Coronary artery (tissue), 2 donors: ENCODE measurements at regions not wholly inside any gene's neighbourhood (a gene's known extent, or its start where the extent isn't known, plus 50 kb on each side); places are given as distances from the start of the nearest gene placed in this dataset.

Experiments used
- DNase-seq: peaks from one replicate; pipeline ENCODE4 v3.0.0-alpha.2; 2017; ENCODE audit warnings: low spot score
- H3K27ac ChIP-seq, 2 donors: fragments of 200-600 bp; sonication (generic); one replicate each; pipeline ENCODE4 v1.5.1; 2016 to 2019
- H3K4me3 ChIP-seq: fragments of 200-600 bp; sonication (generic); 2 replicates; pipeline ENCODE4 v1.5.1; 2016; ENCODE audit warnings: mild to moderate bottlenecking, moderate library complexity
- TF ChIP-seq, protein P1 (sequence below): fragments of 200-600 bp; sonication (generic); IDR thresholded peaks from one replicate; pipeline ENCODE4 v1.5.1; 2019; ENCODE audit warnings: antibody characterized with exemption

DNA sequence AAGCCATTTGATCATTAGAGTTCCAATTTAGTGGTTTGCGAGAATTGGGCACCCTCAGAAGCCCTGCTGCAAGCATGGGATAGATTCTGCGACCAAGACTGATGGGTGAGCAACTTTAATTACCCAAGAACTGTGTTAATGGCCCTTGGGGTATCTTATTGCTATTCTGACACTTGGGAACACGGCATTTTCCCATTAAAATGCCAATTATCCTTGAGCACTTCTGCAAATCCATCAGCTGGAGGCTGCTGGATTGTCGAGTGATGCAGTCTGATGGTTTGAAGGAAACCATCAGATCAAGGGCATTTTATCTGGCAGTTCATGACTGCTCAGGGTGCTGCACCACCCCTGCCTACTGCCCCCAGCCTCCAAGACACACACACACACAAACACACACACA, 183.6 kb upstream of the PROK2 start:
- no peak overlapping the region for H3K4me3 ChIP-seq
- H3K27ac ChIP-seq: no peak overlapping the region
- TF ChIP-seq, protein P1, sequence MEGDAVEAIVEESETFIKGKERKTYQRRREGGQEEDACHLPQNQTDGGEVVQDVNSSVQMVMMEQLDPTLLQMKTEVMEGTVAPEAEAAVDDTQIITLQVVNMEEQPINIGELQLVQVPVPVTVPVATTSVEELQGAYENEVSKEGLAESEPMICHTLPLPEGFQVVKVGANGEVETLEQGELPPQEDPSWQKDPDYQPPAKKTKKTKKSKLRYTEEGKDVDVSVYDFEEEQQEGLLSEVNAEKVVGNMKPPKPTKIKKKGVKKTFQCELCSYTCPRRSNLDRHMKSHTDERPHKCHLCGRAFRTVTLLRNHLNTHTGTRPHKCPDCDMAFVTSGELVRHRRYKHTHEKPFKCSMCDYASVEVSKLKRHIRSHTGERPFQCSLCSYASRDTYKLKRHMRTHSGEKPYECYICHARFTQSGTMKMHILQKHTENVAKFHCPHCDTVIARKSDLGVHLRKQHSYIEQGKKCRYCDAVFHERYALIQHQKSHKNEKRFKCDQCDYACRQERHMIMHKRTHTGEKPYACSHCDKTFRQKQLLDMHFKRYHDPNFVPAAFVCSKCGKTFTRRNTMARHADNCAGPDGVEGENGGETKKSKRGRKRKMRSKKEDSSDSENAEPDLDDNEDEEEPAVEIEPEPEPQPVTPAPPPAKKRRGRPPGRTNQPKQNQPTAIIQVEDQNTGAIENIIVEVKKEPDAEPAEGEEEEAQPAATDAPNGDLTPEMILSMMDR: no peak
- no peak for DNase-seq

DNA sequence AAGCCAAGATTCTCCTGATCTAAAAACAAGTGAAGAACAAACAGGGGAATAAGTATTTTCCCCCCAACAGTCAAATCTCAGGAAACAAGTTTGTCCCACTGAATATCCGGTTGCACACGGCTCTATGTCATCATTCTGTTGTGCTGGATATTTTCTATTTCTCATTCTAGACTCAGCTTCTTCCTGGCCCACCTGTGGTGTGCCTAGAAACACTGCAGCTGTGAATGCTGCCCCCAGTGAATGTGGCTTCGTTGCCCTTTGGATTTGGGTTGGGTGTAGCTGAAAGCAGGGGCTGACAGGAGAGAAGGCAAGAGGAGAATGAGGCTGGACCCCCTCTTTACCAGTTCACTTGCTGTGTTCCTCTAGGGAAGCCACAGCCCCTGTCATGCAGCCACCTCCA, 181.2 kb upstream of the PROK2 start:
- Histone ChIP-seq H3K27ac (no peak overlapping the region), H3K4me3 (no peak overlapping the region)
- DNase-seq: no peak
- TF ChIP-seq, protein P1: no peak

DNA sequence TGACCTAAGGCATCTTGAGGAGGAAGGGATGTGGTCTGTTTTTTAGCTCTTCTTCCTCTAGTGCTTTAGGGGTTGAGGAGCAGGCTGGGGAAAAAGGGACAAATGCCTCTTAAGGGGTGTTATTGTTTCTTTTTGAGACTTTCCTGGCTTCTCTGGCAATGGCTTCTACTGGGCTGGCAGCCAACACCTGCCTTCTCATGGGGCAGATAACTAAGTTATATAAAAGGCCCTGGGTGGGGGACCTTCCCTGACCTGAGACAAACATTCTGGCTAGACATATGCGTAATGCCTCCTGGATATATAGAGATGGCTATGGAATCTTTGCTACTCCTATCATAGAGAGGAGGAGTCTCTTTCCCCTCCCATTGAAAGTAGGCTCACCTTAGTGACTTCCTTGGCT, 179.2 kb upstream of the PROK2 start:
- DNase-seq: no peak
- no peak overlapping the region for H3K4me3 ChIP-seq
- H3K27ac ChIP-seq: no peak overlapping the region
- TF ChIP-seq, protein P1: no peak

DNA sequence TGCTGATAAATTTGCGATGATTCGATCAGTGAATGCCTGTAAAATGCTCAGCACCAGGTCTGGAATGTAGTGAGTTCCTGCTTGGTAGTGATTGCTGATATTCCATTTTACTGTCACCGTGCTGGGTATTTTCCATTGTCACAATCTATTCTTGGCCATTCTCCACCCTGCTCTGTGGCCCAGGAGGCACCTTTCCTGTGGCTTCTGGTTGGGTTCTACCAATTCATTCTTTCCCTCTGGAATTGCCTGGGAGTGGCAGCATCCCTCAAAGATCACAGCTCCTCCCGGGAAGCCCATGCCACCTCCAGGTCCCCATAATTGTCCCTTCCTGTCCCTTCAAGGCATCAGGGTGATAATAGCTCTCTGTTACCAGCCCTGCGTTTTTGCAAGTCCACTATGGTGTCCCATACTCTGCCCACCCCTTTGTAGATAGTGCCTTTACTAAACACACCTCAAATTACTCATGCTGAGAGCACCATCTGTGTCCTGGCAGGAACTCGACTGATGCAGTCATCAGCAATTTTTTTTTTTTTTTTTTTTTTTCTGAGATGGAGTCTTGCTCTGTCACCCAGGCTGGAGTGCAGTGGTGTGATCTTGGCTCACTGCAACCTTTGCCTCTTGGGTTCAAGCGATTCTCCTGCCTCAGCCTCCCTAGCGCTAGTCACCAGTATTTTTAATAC, 177.8 kb upstream of the PROK2 start:
- Histone ChIP-seq H3K27ac (no peak overlapping the region), H3K4me3 (no peak overlapping the region)
- TF ChIP-seq, protein P1: no peak
- no peak for DNase-seq

DNA sequence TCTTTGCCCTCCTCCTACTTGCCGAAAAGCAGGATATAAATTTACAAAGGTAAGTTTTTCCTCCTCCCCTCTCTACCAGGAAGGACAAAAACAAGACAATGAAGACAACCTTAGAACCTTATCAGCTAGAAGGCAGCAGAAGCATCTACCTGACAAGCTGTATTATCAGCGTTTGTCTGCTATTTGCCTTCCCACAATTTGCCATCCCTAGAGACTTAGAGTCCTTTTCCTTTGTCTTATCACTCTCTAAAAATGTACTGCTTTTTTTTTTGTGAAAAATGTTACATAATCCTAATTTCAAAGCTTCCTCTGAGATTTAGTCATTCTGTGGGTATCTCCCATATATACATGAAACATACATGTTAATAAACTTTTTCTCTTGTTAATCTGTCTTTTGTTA, 176.9 kb upstream of the PROK2 start:
- TF ChIP-seq, protein P1: no peak
- Histone ChIP-seq H3K27ac (no peak overlapping the region), H3K4me3 (no peak overlapping the region)
- DNase-seq: no peak

DNA sequence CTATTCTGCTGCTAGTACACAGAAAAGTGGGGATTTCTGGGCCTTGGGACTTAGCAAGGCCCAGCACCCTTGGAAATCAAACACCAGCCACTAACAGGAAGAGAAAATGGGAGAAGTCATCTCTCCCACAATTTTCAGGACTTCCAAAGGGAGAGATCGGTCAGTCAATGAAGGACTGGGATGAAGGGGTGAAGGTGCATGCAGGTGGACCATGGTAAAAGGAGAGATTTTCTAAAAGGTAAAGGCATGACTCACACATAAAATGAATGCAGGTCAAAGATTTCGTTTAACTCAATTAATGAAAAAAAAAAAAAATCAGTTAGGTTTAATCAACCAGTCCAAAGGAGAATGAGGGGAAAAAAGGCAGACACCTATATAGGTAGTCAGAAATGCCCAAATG, 176.4 kb upstream of the PROK2 start:
- Histone ChIP-seq H3K4me3 (no peak overlapping the region), H3K27ac (no peak overlapping the region)
- TF ChIP-seq, protein P1: no peak
- no peak for DNase-seq

DNA sequence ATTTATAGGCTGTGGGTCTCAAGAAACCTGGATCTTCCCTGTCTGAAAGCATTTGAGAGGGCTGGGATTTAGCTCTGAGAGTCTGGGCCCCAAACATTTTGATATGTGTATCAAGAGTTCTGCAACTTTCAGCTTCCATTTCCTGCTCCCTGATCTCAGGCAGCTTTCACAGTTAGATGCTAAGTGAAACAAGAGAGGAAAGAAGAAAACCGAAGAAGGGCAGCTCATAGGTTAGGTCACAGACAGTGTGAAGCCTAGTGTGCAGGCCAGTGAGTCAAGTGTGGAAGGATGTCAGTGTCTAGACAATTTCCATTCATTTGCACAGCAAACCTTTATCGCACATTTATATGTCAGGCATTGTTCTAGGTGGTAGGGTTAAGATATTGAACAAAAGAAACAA, 173.6 kb upstream of the PROK2 start:
- Histone ChIP-seq H3K4me3 (no peak overlapping the region), H3K27ac (no peak overlapping the region)
- TF ChIP-seq, protein P1: no peak
- DNase-seq: no peak
